ENCODE measurements at regions not wholly inside any gene's neighbourhood (a gene's known extent, or its start where the extent isn't known, plus 50 kb on each side); places are given as distances from the start of the nearest gene placed in this dataset.

DNA sequence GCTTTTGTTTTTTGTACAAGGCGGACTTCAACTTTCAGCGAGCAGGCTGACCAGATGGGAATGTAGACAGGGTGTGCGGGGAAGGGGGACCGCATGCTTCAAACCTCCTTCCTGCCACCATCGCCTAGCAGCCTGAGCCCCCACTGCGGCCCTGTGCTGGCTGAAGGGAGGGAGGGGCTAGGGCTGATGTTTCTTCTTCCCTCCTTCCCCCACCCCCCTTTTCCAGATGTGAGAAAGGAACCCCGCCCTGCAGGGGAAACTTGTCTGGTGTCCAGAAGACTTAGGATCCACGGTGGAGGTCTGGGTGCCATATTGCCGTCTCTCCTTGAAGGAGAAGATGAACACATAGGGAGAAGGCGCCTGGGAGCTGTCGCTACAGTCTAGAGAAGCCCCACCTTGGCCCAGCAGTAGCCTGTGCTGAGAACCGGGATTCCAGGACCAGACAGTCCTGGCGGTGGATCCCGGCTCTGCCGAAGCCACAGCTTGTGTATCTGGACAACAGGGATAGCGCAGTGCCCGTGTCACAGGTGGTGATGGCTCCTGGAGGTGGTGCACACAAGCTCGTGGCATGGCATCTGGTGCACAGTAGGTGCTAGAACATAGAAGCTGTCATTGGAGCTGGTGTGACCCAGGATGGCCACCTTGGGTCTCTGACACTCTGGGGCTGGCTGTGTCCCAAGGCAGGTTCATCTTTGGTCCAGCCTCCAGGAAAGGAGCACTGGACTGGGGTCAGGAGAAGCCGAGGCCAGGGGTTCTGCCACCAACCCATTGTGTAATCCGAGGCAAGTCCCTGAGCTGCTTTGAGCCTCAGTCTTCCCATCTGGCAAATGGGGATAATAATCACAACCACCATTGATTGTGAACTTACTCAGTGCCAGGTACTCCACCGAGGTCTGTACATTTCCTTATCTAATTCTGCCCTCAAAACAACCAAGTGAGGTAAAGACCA, 205.6 kb downstream of the C9orf50 start:
- TF ChIP-seq, protein P1, sequence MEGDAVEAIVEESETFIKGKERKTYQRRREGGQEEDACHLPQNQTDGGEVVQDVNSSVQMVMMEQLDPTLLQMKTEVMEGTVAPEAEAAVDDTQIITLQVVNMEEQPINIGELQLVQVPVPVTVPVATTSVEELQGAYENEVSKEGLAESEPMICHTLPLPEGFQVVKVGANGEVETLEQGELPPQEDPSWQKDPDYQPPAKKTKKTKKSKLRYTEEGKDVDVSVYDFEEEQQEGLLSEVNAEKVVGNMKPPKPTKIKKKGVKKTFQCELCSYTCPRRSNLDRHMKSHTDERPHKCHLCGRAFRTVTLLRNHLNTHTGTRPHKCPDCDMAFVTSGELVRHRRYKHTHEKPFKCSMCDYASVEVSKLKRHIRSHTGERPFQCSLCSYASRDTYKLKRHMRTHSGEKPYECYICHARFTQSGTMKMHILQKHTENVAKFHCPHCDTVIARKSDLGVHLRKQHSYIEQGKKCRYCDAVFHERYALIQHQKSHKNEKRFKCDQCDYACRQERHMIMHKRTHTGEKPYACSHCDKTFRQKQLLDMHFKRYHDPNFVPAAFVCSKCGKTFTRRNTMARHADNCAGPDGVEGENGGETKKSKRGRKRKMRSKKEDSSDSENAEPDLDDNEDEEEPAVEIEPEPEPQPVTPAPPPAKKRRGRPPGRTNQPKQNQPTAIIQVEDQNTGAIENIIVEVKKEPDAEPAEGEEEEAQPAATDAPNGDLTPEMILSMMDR (IDR thresholded peaks at IDR 0.05) = no peak
- TF ChIP-seq POLR2AphosphoS5 (IDR thresholded peaks at IDR 0.05) = no peak

Measured in esophagus muscularis mucosa (tissue), 3 donors.